NCI-H1417 (cell line): ENCODE measurements at regions not wholly inside any gene's neighbourhood (a gene's known extent, or its start where the extent isn't known, plus 50 kb on each side); places are given as distances from the start of the nearest gene placed in this dataset.

Experiments used
- DNase-seq, 3 experiments: peaks; one replicate each; lab custom pipeline; 2025; lab: John Stamatoyannopoulos, UW

DNA sequence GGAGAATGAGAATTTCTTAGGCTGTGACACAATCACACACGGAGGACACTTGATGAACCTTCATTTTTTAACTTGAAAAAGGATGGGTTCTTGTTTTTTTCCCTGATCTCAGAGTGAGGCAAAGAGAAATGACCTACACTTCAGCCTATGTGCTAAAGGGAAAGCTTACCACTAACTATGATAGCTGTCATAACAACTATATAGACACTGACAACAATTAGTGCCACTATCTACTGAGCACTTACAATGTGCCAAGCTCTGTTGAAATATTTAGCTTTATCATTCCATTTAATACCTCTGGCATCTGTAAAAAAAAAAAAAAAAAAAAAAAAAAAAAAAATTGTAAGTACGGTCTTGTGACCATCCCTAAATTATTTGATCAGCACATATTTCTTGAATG is 135.9 kb upstream of the WWC1 start:
- DNase-seq, result no peak

DNA sequence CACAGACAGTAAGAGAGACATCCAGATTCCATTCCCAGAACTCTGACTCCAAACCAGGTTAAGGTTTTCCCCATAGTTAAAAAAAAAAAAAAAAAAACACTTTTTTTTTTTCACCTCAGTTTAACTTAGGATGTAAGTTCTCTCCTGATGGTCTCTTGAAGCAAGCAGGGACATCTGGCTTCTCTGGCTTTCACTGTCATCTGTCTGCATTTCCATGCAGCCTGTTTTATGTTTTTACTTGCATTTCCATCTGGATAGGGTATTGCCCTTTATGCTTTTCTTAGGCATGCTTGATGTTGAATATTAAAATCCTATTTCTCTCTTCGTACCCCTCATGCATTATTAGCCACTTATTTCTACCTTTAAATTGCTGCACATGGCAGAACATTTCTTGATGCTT is 135.3 kb upstream of the WWC1 start:
- no peak for DNase-seq

DNA sequence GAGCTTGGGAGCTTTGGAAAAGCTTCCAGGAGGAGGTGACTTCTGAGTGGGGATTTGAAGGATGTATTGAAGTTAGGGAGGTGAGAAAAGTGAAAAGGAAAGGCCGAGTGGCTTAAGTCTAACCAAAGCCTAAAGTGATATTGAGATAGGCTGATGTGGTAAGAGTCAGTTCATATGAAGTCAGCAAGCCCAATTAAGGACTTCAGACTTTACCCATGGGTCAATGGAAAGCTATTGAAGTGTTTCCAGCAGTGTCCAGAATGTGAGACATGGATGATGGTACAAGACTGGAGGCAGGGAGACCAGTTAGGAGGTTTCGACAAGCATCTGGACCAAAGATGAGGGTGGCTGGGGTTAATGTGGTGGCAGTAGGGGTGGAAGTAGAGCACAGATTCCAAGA is 134.3 kb upstream of the WWC1 start:
- DNase-seq, result no peak

GRCh38 chr5:168159425-168159824 is 132.0 kb upstream of the WWC1 start:
- peak; percentile 18 to 92 (median 66) for DNase-seq

DNA sequence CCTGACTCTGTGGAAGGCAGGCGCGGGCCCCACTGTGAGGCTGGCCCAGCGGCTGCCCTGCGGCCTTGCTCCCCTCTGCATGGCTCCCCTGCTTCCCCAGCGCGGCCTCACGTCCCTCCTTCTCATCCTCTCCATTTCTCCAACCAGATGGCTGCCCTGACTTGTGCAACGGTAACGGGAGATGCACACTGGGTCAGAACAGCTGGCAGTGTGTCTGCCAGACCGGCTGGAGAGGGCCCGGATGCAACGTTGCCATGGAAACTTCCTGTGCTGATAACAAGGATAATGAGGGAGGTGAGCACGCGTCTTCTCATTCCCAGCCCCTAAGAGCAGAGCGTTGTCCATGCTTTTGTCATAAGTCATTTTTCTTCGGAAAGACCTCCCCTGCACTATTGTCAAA is 129.0 kb upstream of the WWC1 start:
- peak; percentile 29 to 86 (median 56) for DNase-seq

GRCh38 chr5:168163966-168164365 is 127.5 kb upstream of the WWC1 start:
- DNase-seq, result no peak

- peak in 2 of 3 experiments; percentile 72 to 80 for DNase-seq
These were observed 126.1 kb upstream of the WWC1 start for GRCh38 chr5:168165221-168165914.

DNA sequence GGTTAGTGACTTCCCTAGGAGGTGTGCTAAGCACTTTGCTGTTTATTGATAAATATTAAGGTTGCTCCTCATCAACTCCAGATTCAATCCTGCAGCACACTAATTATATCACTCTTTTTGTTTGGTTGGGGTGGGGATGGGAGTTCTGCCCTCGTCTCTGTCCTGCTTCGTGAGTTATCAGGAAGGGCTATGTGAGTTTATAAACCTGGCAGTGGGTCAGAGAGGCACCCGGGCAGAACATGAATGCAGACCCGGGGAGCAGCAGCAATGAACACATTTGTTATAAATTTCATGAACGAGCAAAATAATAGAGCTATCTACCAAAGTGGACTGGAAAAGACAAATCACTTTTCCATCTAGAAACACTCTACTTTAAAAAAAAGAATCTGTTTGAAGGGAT is 125.5 kb upstream of the WWC1 start:
- peak in 1 of 3 experiments; percentile 60 for DNase-seq

- DNase-seq, result no peak
These were observed 124.1 kb upstream of the WWC1 start for GRCh38 chr5:168167338-168167737.

DNA sequence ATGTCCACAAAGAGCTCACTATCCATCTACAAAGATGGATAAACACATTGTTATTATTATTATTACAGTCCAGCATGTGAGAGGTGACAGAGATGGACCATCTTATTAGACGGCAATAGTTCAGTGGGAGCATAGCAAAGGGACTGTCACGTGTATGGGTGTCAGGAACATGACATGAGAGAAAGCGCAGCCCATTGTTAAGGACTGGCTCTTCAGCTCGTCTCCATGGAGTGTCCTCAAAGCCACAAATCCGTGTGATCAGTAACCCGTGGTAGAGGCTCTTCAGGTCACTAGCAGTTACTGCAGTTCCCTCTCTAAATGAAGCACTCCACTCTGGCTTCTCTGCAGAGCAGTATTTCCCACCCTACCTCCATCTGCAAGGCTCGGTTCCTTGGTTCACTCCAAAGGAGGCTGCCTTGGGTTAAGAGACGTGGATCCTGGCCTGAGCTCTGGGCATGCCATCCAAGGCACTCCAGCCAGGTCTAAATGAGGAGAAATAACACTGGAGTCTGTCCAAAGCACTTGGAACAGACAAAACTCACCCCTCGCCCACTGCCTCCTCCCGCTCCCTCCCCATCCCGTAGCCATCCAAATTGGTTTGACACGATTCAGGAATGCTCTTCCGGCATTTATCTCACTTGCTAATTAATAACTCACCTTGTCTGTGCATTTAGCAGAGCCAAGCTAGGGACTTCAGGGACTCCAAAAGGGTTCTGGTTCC is 122.3 kb upstream of the WWC1 start:
- peak in 1 of 3 experiments; percentile 60 for DNase-seq

GRCh38 chr5:168169791-168170190 is 121.7 kb upstream of the WWC1 start:
- no peak for DNase-seq

- DNase-seq, result no peak
These were observed 119.3 kb upstream of the WWC1 start for GRCh38 chr5:168171901-168172759.

DNA sequence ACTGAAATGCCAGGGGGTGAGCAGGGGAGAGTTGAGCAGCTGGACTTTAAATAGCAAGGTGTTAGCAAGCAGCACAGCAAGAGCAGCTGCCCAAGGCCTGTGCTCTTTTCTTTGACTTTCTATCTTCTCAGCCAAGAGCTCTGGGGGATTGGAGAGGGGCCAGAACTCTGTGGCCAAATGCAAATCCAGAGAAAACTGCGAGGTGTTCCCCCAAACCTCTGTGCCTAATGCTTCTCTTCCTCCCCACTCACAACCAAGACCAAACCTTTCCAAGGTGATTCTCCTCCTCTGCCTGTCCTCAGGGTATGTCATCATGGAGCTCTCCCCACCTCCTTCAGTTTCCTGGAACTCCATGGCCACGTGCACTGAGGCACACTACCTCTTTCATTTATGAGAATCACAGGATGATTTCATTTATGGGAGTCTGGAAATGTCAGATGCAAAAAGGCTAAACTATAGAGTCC is 118.7 kb upstream of the WWC1 start:
- no peak for DNase-seq

DNA sequence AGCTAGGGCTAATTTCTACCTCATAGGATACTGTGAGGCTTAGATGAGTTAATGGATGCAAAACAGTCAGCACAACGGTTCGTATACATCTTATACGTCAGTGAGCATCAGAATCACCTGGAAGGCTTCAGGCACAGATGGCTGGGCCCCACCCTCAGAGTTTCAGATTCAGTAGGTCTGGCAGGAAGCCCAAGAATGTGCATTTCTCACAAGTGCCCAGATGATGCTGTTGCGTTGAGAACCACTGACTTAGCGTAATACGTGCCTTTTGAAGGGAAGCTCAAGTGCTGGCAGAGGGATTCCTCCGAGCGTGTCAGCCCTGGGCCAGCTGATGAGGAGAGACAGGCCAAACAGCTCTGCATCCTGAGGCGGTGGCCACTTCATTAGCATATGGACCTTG is 117.1 kb upstream of the WWC1 start:
- peak in 1 of 3 experiments; percentile 69 for DNase-seq

DNA sequence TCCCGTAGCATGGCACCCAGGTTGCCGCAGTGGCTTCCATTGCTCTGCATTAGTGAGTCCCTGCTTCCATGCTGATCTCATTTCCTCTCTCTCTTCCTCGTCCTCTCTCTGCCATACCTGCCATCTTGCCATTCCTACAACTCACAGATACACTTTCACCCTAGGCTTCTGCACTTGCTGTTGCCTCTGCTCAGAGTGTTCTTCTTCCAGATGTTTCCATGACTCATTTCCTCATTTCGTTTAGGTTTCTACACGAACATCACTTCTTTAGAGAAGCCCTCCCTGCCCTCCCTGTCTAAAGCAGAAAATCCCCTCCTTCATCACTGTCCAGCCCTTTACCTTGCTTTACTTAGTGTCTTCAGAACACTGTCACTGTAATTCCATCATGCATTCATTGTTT is 115.2 kb upstream of the WWC1 start:
- no peak for DNase-seq

DNA sequence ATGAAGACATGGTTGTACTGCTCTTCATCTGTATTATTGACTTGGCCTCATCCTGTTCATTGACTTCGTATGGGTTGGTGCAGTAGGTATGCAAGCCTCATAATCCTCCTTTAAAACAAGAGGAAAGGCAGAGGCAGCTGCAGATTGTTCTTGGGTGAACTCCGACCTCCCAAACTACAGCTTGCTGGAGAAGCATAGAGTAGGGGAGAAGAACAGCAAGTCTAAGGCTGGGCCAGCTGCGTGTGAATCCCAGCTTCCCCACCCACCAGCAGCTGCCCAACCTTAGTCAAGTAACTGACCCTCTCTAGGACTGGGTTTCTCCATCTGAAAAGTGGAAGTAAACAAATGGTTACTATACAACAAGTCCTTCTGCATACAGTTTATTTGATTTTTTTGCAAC is 114.5 kb upstream of the WWC1 start:
- DNase-seq, result no peak

- peak in 2 of 3 experiments; percentile 12 to 45 for DNase-seq
These were observed 113.5 kb upstream of the WWC1 start for GRCh38 chr5:168177831-168178450.

DNA sequence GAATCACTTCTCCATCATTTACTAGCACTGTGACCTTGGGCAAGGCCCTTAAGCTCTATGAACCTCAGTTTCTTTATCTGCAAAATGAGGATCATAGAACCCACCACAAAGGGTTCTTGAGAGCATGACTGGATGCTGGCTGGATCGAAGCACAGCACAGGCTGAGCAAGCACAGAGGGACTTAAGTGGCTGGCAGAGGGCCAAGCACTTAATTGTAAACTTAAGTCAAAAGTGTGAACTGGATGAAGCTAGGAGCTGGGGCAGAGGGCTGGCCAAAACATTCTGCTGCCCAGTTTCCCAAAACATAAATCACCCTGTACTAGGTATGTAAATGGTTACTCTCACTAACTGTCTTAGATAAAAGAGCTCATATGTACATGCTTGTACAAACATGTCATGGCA is 112.3 kb upstream of the WWC1 start:
- peak in 2 of 3 experiments; percentile 14 to 52 for DNase-seq

GRCh38 chr5:168182269-168182668 is 109.2 kb upstream of the WWC1 start:
- DNase-seq, result no peak

GRCh38 chr5:168184103-168184502 is 107.3 kb upstream of the WWC1 start:
- no peak for DNase-seq

- peak in 1 of 3 experiments; percentile 42 for DNase-seq
These were observed 105.0 kb upstream of the WWC1 start for GRCh38 chr5:168186289-168187074.
